Panc1 (cell line): ENCODE measurements at regions not wholly inside any gene's neighbourhood (a gene's known extent, or its start where the extent isn't known, plus 50 kb on each side); places are given as distances from the start of the nearest gene placed in this dataset.

Source experiments
- SIN3A ChIP-seq: IDR thresholded peaks from 2 replicates; pipeline ENCODE4 v1.6.1; 2012; ENCODE audit warnings: low read depth, mild to moderate bottlenecking, low read length, moderate library complexity, borderline replicate concordance; ENCODE audit not compliant: insufficient read depth
- TF ChIP-seq, protein P1 (sequence below), 2 experiments: IDR thresholded peaks; 2 replicates each; pipeline ENCODE4 v1.6.1; 2011 to 2012; ENCODE audit warnings: low read depth in 2 of 2, control low read depth in 1 of 2, low read length in 1 of 2, mild to moderate bottlenecking in 1 of 2, moderate library complexity in 1 of 2; ENCODE audit not compliant: insufficient read depth in 1 of 2
- TF ChIP-seq, protein P2 (sequence below): fragments of 450-650 bp; IDR thresholded peaks from 2 replicates; pipeline ENCODE4 v1.5.1; 2017; ENCODE audit warnings: mild to moderate bottlenecking

DNA sequence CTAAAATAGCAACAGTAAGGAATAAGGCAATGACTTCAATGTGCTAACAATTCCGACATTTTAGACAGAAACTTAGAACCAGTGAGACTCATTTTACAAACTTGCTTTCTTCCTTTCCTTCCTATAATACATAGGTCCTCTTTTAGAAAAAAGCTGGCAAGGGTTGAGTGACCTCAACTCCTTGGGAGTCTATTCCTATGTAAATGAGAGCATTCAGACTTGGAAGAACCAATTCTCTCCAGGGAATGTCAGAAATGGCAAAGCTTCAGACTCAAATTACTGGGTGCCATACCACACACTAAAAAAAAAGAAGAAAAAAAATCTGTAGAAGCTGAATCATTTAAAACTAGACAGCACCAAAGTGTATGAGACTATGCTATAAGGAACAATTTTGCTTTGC is 1328.2 kb downstream of the OLFM4 start:
- no peak for TF ChIP-seq SIN3A
- TF ChIP-seq, protein P1, sequence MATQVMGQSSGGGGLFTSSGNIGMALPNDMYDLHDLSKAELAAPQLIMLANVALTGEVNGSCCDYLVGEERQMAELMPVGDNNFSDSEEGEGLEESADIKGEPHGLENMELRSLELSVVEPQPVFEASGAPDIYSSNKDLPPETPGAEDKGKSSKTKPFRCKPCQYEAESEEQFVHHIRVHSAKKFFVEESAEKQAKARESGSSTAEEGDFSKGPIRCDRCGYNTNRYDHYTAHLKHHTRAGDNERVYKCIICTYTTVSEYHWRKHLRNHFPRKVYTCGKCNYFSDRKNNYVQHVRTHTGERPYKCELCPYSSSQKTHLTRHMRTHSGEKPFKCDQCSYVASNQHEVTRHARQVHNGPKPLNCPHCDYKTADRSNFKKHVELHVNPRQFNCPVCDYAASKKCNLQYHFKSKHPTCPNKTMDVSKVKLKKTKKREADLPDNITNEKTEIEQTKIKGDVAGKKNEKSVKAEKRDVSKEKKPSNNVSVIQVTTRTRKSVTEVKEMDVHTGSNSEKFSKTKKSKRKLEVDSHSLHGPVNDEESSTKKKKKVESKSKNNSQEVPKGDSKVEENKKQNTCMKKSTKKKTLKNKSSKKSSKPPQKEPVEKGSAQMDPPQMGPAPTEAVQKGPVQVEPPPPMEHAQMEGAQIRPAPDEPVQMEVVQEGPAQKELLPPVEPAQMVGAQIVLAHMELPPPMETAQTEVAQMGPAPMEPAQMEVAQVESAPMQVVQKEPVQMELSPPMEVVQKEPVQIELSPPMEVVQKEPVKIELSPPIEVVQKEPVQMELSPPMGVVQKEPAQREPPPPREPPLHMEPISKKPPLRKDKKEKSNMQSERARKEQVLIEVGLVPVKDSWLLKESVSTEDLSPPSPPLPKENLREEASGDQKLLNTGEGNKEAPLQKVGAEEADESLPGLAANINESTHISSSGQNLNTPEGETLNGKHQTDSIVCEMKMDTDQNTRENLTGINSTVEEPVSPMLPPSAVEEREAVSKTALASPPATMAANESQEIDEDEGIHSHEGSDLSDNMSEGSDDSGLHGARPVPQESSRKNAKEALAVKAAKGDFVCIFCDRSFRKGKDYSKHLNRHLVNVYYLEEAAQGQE (IDR thresholded peaks at IDR 0.05; ENCODE audit: insufficient read depth in 1 of 2, low read depth in 2 of 2, low read length in 1 of 2), result no peak
- TF ChIP-seq, protein P2, sequence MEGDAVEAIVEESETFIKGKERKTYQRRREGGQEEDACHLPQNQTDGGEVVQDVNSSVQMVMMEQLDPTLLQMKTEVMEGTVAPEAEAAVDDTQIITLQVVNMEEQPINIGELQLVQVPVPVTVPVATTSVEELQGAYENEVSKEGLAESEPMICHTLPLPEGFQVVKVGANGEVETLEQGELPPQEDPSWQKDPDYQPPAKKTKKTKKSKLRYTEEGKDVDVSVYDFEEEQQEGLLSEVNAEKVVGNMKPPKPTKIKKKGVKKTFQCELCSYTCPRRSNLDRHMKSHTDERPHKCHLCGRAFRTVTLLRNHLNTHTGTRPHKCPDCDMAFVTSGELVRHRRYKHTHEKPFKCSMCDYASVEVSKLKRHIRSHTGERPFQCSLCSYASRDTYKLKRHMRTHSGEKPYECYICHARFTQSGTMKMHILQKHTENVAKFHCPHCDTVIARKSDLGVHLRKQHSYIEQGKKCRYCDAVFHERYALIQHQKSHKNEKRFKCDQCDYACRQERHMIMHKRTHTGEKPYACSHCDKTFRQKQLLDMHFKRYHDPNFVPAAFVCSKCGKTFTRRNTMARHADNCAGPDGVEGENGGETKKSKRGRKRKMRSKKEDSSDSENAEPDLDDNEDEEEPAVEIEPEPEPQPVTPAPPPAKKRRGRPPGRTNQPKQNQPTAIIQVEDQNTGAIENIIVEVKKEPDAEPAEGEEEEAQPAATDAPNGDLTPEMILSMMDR, result no peak
